ENCODE measurements at regions not wholly inside any gene's neighbourhood (a gene's known extent, or its start where the extent isn't known, plus 50 kb on each side); places are given as distances from the start of the nearest gene placed in this dataset.

- DNase-seq, result no peak
Observed at GRCh38 chr14:61190341-61190740, 90.8 kb downstream of the TMEM30B start.

GRCh38 chr14:61188978-61189808, 91.9 kb downstream of the TMEM30B start:
- peak; percentile 67 for DNase-seq

GRCh38 chr14:61188196-61188595, 92.9 kb downstream of the TMEM30B start:
- DNase-seq, result no peak

GRCh38 chr14:61187196-61187905, 93.8 kb downstream of the TMEM30B start:
- no peak for DNase-seq

- DNase-seq, result no peak
Observed at GRCh38 chr14:61186341-61187195, 94.6 kb downstream of the TMEM30B start.

- no peak for DNase-seq
Observed at GRCh38 chr14:61185534-61185933, 95.6 kb downstream of the TMEM30B start.

- DNase-seq, result no peak
Observed at GRCh38 chr14:61184112-61184511, 97.0 kb downstream of the TMEM30B start.

- no peak for DNase-seq
Observed at GRCh38 chr14:61183196-61183885, 97.8 kb downstream of the TMEM30B start.

- DNase-seq, result no peak
Observed at GRCh38 chr14:61179796-61180398, 101.2 kb downstream of the TMEM30B start.

- no peak for DNase-seq
Observed at GRCh38 chr14:61179061-61179690, 102.0 kb downstream of the TMEM30B start.

- DNase-seq, result peak; percentile 84
Observed at GRCh38 chr14:61178226-61179060, 102.7 kb downstream of the TMEM30B start.

GRCh38 chr14:61177279-61178225, 103.6 kb downstream of the TMEM30B start:
- DNase-seq, result peak; percentile 32

GRCh38 chr14:61176686-61177085, 104.5 kb downstream of the TMEM30B start:
- no peak for DNase-seq

- DNase-seq, result no peak
Observed at GRCh38 chr14:61174987-61175386, 106.2 kb downstream of the TMEM30B start.

- DNase-seq, result no peak
Observed at GRCh38 chr14:61174441-61174891, 106.7 kb downstream of the TMEM30B start.

GRCh38 chr14:61171727-61172126, 109.4 kb downstream of the TMEM30B start:
- DNase-seq, result no peak

GRCh38 chr14:61168141-61168540, 113.0 kb downstream of the TMEM30B start:
- DNase-seq, result no peak

- no peak for DNase-seq
Observed at GRCh38 chr14:61167642-61168041, 113.5 kb downstream of the TMEM30B start.

GRCh38 chr14:61160798-61161197, 120.3 kb downstream of the TMEM30B start:
- DNase-seq, result no peak
